A549 (cell line): ENCODE measurements at regions not wholly inside any gene's neighbourhood (a gene's known extent, or its start where the extent isn't known, plus 50 kb on each side); places are given as distances from the start of the nearest gene placed in this dataset.

ENCODE experiments used
- ATAC-seq, 2 experiments: fragments of 200-7000 bp in 1 of 2; fragments of >200 bp in 1 of 2; cut with Nextera tagmentation in 1 of 2; cut with Tn5 transposase in 1 of 2; 3 replicates each; pipeline versions ENCODE4 v1.8.0 to v1.9.1; 2018 to 2020; ENCODE audit warnings: mild to moderate bottlenecking in 1 of 2, moderate library complexity in 1 of 2
- CTCF ChIA-PET: fragments of 300-600 bp; sonication (Branson Sonifier 250); formaldehyde crosslinking; extraction: SDS; loops from one replicate; lab custom pipeline; 2021; ENCODE audit warnings: antibody characterized with exemption, inconsistent platforms; lab: Yijun Ruan, JAX
- POLR2A ChIA-PET: fragments of 350-600 bp; formaldehyde crosslinking; extraction: SDS; loops from one replicate; lab custom pipeline; 2021; ENCODE audit warnings: antibody characterized with exemption, inconsistent platforms; lab: Yijun Ruan, JAX
- DNase-seq, 2 experiments: peaks; one replicate each; pipeline versions ENCODE4 v3.0.0 to v3.0.0-alpha.2; 2011 to 2016; ENCODE audit warnings: low read depth in 1 of 2, low spot score in 1 of 2
- FAIRE-seq: peaks from 2 replicates; lab custom pipeline; 2011; peaks lifted over from hg19 to GRCh38; lab: Jason Lieb, UNC
- H3K27ac ChIP-seq, 2 experiments: fragments of >200 bp; sonication (Bioruptor Twin); formaldehyde crosslinking; 3 replicates each; pipeline ENCODE4 v1.5.1; 2016 to 2017
- H3K4me1 ChIP-seq: fragments of >200 bp; sonication (Bioruptor Twin); formaldehyde crosslinking; 3 replicates; pipeline ENCODE4 v1.6.1; 2016
- H3K4me2 ChIP-seq: fragments of >200 bp; sonication (Bioruptor Twin); formaldehyde crosslinking; 3 replicates; pipeline ENCODE4 v1.6.1; 2016
- H3K4me3 ChIP-seq: fragments of >200 bp; sonication (Bioruptor Twin); formaldehyde crosslinking; 3 replicates; pipeline ENCODE4 v1.5.1; 2016
- H3K9me3 ChIP-seq: fragments of >200 bp; sonication (Bioruptor Twin); formaldehyde crosslinking; 3 replicates; pipeline ENCODE4 v1.6.1; 2016
- CBX2 ChIP-seq: fragments of 200-600 bp; sonication (generic); IDR thresholded peaks from 2 replicates; pipeline ENCODE4 v1.6.1; 2016; ENCODE audit warnings: low read depth, mild to moderate bottlenecking, borderline replicate concordance
- CBX8 ChIP-seq: fragments of 200-600 bp; sonication (generic); IDR thresholded peaks from 2 replicates; pipeline ENCODE4 v1.6.1; 2016
- CEBPB ChIP-seq, 2 experiments: fragments of >200 bp in 1 of 2; sonication (Bioruptor Twin) in 1 of 2; formaldehyde crosslinking in 1 of 2; IDR thresholded peaks; 2 replicates each; pipeline ENCODE4 v1.6.1; 2012 to 2016
- CHD2 ChIP-seq: fragments of 150-350 bp; IDR thresholded peaks from 2 replicates; pipeline ENCODE4 v1.6.1; 2014; ENCODE audit warnings: low read length; ENCODE audit not compliant: partially characterized antibody
- EHF ChIP-seq: fragments of 250-450 bp; sonication (Bioruptor Pico); IDR thresholded peaks from 2 replicates; pipeline ENCODE4 v1.5.0; 2020; ENCODE audit warnings: mild to moderate bottlenecking
- EHMT2 ChIP-seq: fragments of 200-600 bp; sonication (generic); IDR thresholded peaks from 2 replicates; pipeline ENCODE4 v1.6.1; 2016; ENCODE audit warnings: antibody characterized with exemption, low read depth, mild to moderate bottlenecking, moderate library complexity
- EP300 ChIP-seq, 2 experiments: fragments of >200 bp; sonication (Bioruptor Twin); formaldehyde crosslinking; IDR thresholded peaks; 2 replicates in 1 of 2; 3 replicates in 1 of 2; pipeline ENCODE4 v1.6.1; 2016 to 2017
- GATA3 ChIP-seq: IDR thresholded peaks from 2 replicates; pipeline ENCODE4 v1.6.1; 2012; ENCODE audit warnings: borderline replicate concordance
- HOXB13 ChIP-seq: fragments of 250-450 bp; sonication (Bioruptor Pico); IDR thresholded peaks from 2 replicates; pipeline ENCODE4 v1.5.0; 2020; ENCODE audit warnings: low read depth, mild to moderate bottlenecking, moderate library complexity
- HOXB5 ChIP-seq: fragments of 250-450 bp; sonication (Bioruptor Pico); IDR thresholded peaks from 2 replicates; pipeline ENCODE4 v1.5.0; 2020; ENCODE audit warnings: mild to moderate bottlenecking, moderate library complexity
- JUN ChIP-seq, 2 experiments: fragments of >200 bp; sonication (Bioruptor Twin); formaldehyde crosslinking; IDR thresholded peaks; 2 replicates in 1 of 2; 3 replicates in 1 of 2; pipeline ENCODE4 v1.6.1; 2016 to 2017
- JUNB ChIP-seq: fragments of >200 bp; sonication (Bioruptor Twin); formaldehyde crosslinking; IDR thresholded peaks from 2 replicates; pipeline ENCODE4 v1.6.1; 2016
- KDM1A ChIP-seq: fragments of 200-600 bp; sonication (generic); IDR thresholded peaks from 2 replicates; pipeline ENCODE4 v1.6.1; 2016; ENCODE audit warnings: low read depth, mild to moderate bottlenecking
- MAFK ChIP-seq: fragments of 450-650 bp; IDR thresholded peaks from 2 replicates; pipeline ENCODE4 v1.6.1; 2014; ENCODE audit not compliant: partially characterized antibody
- MAZ ChIP-seq: fragments of 150-350 bp; IDR thresholded peaks from 2 replicates; pipeline ENCODE4 v1.6.1; 2014; ENCODE audit warnings: antibody characterized with exemption, low read depth, low read length, borderline replicate concordance
- PHF8 ChIP-seq: fragments of 200-600 bp; sonication (generic); IDR thresholded peaks from 2 replicates; pipeline ENCODE4 v1.6.1; 2016; ENCODE audit warnings: low read depth, mild to moderate bottlenecking, antibody characterized with exemption, moderate library complexity, borderline replicate concordance
- RCOR1 ChIP-seq: fragments of 150-350 bp; IDR thresholded peaks from 2 replicates; pipeline ENCODE4 v1.6.1; 2014; ENCODE audit warnings: antibody characterized with exemption, low read length, low read depth
- RNF2 ChIP-seq: fragments of 200-600 bp; sonication (generic); IDR thresholded peaks from 2 replicates; pipeline ENCODE4 v1.6.1; 2016; ENCODE audit warnings: low read depth, mild to moderate bottlenecking, antibody characterized with exemption, moderate library complexity, borderline replicate concordance
- ZC3H11A ChIP-seq: fragments of 450-650 bp; IDR thresholded peaks from 2 replicates; pipeline ENCODE4 v1.6.1; 2014; ENCODE audit warnings: antibody characterized with exemption, mild to moderate bottlenecking
- WGBS: methylation state at CpG from one replicate; pipeline ENCODE4 v1.1.6; 2017; ENCODE audit errors: missing lambda C conversion rate; 5-methylcytosine and 5-hydroxymethylcytosine counted together
- TF ChIP-seq, protein P1 (sequence below): fragments of 250-450 bp; sonication (Bioruptor Pico); IDR thresholded peaks from 2 replicates; pipeline ENCODE4 v1.5.0; 2021; ENCODE audit warnings: mild to moderate bottlenecking, moderate library complexity, borderline replicate concordance
- TF ChIP-seq, protein P2 (sequence below): IDR thresholded peaks from 2 replicates; pipeline ENCODE4 v1.6.1; 2012
- TF ChIP-seq, protein P3 (sequence below): IDR thresholded peaks from 2 replicates; pipeline ENCODE4 v1.6.1; 2012; ENCODE audit warnings: low read depth, borderline replicate concordance

DNA sequence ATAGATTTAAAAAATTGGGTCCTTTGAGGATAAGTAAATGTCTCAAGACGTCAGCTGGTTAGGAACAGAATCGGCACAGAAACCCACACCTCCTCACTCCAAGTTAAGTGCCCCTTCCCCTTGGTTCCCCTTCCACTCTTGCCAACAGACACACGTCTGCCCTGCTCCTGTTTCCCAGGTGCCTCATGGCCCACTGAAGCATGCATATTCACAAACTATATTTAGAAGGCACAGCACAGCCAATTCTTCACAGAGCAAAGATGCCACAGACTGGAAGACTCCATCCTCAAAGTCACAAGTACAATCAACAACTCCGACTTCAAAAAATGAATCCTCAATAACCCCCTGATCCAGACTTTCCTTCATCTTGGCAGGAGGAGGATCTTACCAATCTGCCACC, 295.4 kb upstream of the NR2F2 start:
- Histone ChIP-seq H3K4me3 (no peak overlapping the region), H3K4me1 (no peaks in the 10 kb centered on the region), H3K27ac (no peak overlapping the region), H3K9me3 (no peaks in the 10 kb centered on the region), H3K4me2 (no peak overlapping the region)
- POLR2A ChIA-PET: no interaction called here
- DNase-seq (no peak), FAIRE-seq (no peak), ATAC-seq (no peak)
- WGBS: 47% methylated on average over 4 of the region's 4 CpGs
- CTCF ChIA-PET: no interaction called here
- TF ChIP-seq, protein P1, sequence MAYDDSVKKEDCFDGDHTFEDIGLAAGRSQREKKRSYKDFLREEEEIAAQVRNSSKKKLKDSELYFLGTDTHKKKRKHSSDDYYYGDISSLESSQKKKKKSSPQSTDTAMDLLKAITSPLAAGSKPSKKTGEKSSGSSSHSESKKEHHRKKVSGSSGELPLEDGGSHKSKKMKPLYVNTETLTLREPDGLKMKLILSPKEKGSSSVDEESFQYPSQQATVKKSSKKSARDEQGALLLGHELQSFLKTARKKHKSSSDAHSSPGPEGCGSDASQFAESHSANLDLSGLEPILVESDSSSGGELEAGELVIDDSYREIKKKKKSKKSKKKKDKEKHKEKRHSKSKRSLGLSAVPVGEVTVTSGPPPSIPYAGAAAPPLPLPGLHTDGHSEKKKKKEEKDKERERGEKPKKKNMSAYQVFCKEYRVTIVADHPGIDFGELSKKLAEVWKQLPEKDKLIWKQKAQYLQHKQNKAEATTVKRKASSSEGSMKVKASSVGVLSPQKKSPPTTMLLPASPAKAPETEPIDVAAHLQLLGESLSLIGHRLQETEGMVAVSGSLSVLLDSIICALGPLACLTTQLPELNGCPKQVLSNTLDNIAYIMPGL: no peak
- TF ChIP-seq GATA3 (no peak), MAFK (no peak), JUN (IDR thresholded peaks at IDR 0.05) (no peak), CBX8 (no peak), HOXB5 (CRISPR knock-in tag) (no peak), HOXB13 (CRISPR knock-in tag) (no peak), EP300 (IDR thresholded peaks at IDR 0.05) (no peak), RNF2 (no peak), EHF (CRISPR knock-in tag) (no peak), CHD2 (no peak), EHMT2 (no peak), RCOR1 (no peak), CBX2 (no peak)
- TF ChIP-seq, protein P2, sequence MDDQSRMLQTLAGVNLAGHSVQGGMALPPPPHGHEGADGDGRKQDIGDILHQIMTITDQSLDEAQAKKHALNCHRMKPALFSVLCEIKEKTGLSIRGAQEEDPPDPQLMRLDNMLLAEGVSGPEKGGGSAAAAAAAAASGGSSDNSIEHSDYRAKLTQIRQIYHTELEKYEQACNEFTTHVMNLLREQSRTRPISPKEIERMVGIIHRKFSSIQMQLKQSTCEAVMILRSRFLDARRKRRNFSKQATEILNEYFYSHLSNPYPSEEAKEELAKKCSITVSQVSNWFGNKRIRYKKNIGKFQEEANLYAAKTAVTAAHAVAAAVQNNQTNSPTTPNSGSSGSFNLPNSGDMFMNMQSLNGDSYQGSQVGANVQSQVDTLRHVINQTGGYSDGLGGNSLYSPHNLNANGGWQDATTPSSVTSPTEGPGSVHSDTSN: no peak
- TF ChIP-seq, protein P3, sequence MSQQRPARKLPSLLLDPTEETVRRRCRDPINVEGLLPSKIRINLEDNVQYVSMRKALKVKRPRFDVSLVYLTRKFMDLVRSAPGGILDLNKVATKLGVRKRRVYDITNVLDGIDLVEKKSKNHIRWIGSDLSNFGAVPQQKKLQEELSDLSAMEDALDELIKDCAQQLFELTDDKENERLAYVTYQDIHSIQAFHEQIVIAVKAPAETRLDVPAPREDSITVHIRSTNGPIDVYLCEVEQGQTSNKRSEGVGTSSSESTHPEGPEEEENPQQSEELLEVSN: no peak

DNA sequence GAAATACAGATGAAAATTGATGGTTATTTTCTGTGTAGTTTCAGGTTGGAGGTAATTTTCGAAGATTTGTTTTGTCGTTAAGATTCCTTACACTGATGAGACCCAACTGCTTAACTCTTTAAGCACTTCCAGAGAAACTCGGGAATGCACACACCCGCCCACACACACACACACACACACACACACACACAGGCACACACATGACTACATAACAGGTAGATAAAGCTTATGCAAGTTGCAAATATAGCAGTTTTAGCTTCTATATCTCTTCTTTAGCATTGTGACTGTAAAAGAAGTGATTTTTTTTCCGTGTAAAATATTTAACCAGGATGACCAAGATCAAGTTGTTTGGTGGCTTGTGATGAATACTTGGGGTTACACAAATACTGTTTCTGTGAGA, 294.9 kb upstream of the NR2F2 start:
- ChIA-PET CTCF (interaction anchor here (1.3 kb wide), 1 partner anchor 10 kb away, joined by 3 read pairs; no protein-coding TSS in a partner anchor), POLR2A (no interaction called here)
- FAIRE-seq (no peak), ATAC-seq (no peak), DNase-seq (no peak)
- 44% methylated on average over 5 of the region's 5 CpGs for WGBS
- TF ChIP-seq KDM1A (no peak), JUNB (no peak), EHMT2 (no peak), MAZ (no peak), ZC3H11A (no peak), CEBPB (IDR thresholded peaks at IDR 0.05) (no peak), PHF8 (no peak)
- TF ChIP-seq, protein P2: no peak
- TF ChIP-seq, protein P1: no peak
- H3K4me2 ChIP-seq: no peak overlapping the region
- no peak overlapping the region for H3K27ac ChIP-seq
- no peaks in the 10 kb centered on the region for H3K9me3 ChIP-seq
- no peaks in the 10 kb centered on the region for H3K4me1 ChIP-seq
- no peak overlapping the region for H3K4me3 ChIP-seq
